ENCODE measurements at regions not wholly inside any gene's neighbourhood (a gene's known extent, or its start where the extent isn't known, plus 50 kb on each side); places are given as distances from the start of the nearest gene placed in this dataset.

GRCh38 chr11:32485733-32486132, 50.4 kb upstream of the WT1 start:
- no peaks in the 10 kb centered on the region for H3K27me3 ChIP-seq (replicated peaks in 1 of 4; ENCODE audit: control extremely low read depth in 1 of 4, control insufficient read depth in 3 of 4, insufficient read depth in 4 of 4, low read length in 3 of 4)
- no peaks in the 10 kb centered on the region for H3K79me2 ChIP-seq (ENCODE audit: control insufficient read depth, insufficient read depth, low read length)
- H3K27me3 Mint-ChIP-seq, result no peaks in the 10 kb centered on the region
- no peak overlapping the region for H3K9ac ChIP-seq (ENCODE audit: low read length)
- H3K9me3 ChIP-seq (ENCODE audit: control extremely low read depth in 1 of 3, control insufficient read depth in 2 of 3, insufficient read depth in 1 of 3, low read length in 2 of 3), result no peaks in the 10 kb centered on the region
- H3K4me3 ChIP-seq (ENCODE audit: control extremely low read depth in 1 of 5, extremely low read depth in 1 of 5, insufficient read depth in 1 of 5, low read depth in 2 of 5, low read length in 4 of 5), result no peak overlapping the region
- DNase-seq (no peak), ATAC-seq (ENCODE audit: low read depth) (no peak)
- WGBS (ENCODE audit: insufficient coverage), result 83% methylated on average over 3 of the region's 5 CpGs
- H3K4me1 ChIP-seq (ENCODE audit: control insufficient read depth in 2 of 2, insufficient read depth in 2 of 2, low read length in 2 of 2), result no peaks in the 10 kb centered on the region
- no peaks in the 10 kb centered on the region for H3K4me1 Mint-ChIP-seq
- H4K20me1 ChIP-seq (ENCODE audit: control insufficient read depth, insufficient read depth, low read length, poor library complexity, severe bottlenecking), result no peaks in the 10 kb centered on the region
- H3K27ac ChIP-seq (ENCODE audit: low read length in 2 of 2), result no peak overlapping the region
- CTCF ChIA-PET, result no interaction called here
- no peak overlapping the region for H3K27ac Mint-ChIP-seq
- no peaks in the 10 kb centered on the region for H3K36me3 ChIP-seq (replicated peaks in 1 of 2; ENCODE audit: control extremely low read depth in 1 of 2, control insufficient read depth in 1 of 2, extremely low read depth in 1 of 2, insufficient read depth in 2 of 2, low read length in 1 of 2)
- POLR2A ChIA-PET, result no interaction called here
- H2AFZ ChIP-seq (ENCODE audit: insufficient read depth, low read depth, low read length, poor library complexity, severe bottlenecking), result no peak overlapping the region
- no peaks in the 10 kb centered on the region for H3K9me3 Mint-ChIP-seq (ENCODE audit: insufficient read depth)
- TF ChIP-seq EZH2 (IDR thresholded peaks at IDR 0.05; ENCODE audit: borderline replicate concordance, insufficient read depth, low read depth, low read length, poor library complexity, severe bottlenecking) (no peak), CTCF (IDR thresholded peaks at IDR 0.05) (no peak)
- H3K4me3 Mint-ChIP-seq, result no peak overlapping the region
- intact Hi-C loops (cut with micrococcal nuclease), result no loop called here
- no peak overlapping the region for H3K4me2 ChIP-seq (replicated peaks; ENCODE audit: low read depth, low read length, poor library complexity, severe bottlenecking)
